Parathyroid adenoma (tissue), 2 donors: ENCODE measurements at regions not wholly inside any gene's neighbourhood (a gene's known extent, or its start where the extent isn't known, plus 50 kb on each side); places are given as distances from the start of the nearest gene placed in this dataset.
"Not testable (repeated sequence)": the region's sequence is repeated elsewhere in the genome, so short reads cannot be mapped to it uniquely, and the experiment has no call there.

Experiments
- H2AFZ ChIP-seq: fragments of 300-600 bp; sonication (generic); one replicate; pipeline ENCODE4 v1.7.0; 2017; ENCODE audit warnings: antibody characterized with exemption, mild to moderate bottlenecking
- H3K27ac ChIP-seq: fragments of 300-600 bp; sonication (generic); one replicate; pipeline ENCODE4 v1.7.0; 2017
- H3K27me3 ChIP-seq: fragments of 300-600 bp; sonication (generic); one replicate; pipeline ENCODE4 v1.7.0; 2017; ENCODE audit warnings: low read length; ENCODE audit not compliant: control insufficient read depth, insufficient read depth
- H3K36me3 ChIP-seq: fragments of 300-600 bp; sonication (generic); one replicate; pipeline ENCODE4 v1.7.0; 2017; ENCODE audit warnings: low read length; ENCODE audit not compliant: control insufficient read depth, insufficient read depth
- H3K4me1 ChIP-seq: fragments of 300-600 bp; sonication (generic); one replicate; pipeline ENCODE4 v1.7.0; 2017; ENCODE audit warnings: control low read depth
- H3K4me2 ChIP-seq: fragments of 300-600 bp; sonication (generic); one replicate; pipeline ENCODE4 v1.7.0; 2017; ENCODE audit warnings: low read length
- H3K4me3 ChIP-seq: fragments of 300-600 bp; sonication (generic); one replicate; pipeline ENCODE4 v1.7.0; 2017; ENCODE audit warnings: low read depth, low read length
- H3K79me2 ChIP-seq: fragments of 300-600 bp; sonication (generic); one replicate; pipeline ENCODE4 v1.7.0; 2017; ENCODE audit warnings: control low read depth
- H3K9ac ChIP-seq: fragments of 300-600 bp; sonication (generic); one replicate; pipeline ENCODE4 v1.7.0; 2017; ENCODE audit warnings: mild to moderate bottlenecking
- H3K9me3 ChIP-seq: fragments of 300-600 bp; sonication (generic); one replicate; pipeline ENCODE4 v1.7.0; 2017; ENCODE audit warnings: low read length; ENCODE audit not compliant: control insufficient read depth
- CTCF ChIP-seq: fragments of 300-600 bp; sonication (generic); IDR thresholded peaks from one replicate; pipeline ENCODE4 v1.7.0; 2017; ENCODE audit warnings: antibody characterized with exemption, mild to moderate bottlenecking
- donor health status: primary hyperparathyroidism.

- Histone ChIP-seq H3K79me2 (no peaks in the 10 kb centered on the region), H3K4me1 (no peaks in the 10 kb centered on the region), H3K9ac (no peak overlapping the region), H2AFZ (no peak overlapping the region), H3K4me3 (no peak overlapping the region), H3K4me2 (no peak overlapping the region), H3K36me3 (no peaks in the 10 kb centered on the region), H3K9me3 (no peaks in the 10 kb centered on the region), H3K27ac (no peak overlapping the region), H3K27me3 (no peaks in the 10 kb centered on the region)
- TF ChIP-seq CTCF = no peak
These were observed 89.5 kb downstream of the CD200R1L start for GRCh38 chr3:112757197-112757596.

DNA sequence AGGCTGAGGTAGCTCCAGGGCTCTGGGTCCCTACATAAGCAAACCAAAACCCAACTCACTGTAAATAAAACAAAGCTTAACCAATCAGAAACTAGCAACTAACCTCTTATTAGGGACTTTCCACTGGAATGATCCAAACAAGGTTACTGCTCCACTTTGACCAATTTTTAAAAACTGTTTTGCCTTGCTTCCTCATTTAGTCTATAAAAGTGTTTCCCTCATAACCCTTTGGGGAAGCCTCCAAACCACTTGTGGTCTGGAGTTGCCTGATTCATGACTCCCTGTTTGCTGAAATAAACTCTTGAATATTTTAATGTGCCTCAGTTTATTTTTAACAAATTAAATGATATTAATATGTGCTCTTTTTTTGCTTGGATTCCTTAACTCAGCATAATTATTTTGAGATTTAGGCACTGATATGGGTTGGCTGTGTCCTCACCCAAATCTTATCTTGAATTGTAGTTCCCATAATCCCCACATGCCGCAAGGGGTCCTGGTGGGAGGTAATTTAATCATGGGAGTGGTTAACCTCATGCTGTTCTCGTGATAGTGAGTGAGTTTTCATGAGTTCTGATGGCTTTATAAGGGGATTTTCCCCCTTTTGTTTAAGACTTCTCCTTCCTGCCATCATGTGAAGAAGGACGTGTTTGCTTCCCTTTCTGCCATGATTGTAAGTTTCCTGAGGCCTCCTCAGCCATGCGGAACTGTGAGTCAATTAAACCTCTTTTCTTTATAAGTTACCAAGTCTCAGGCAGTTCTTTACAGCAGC is 90.6 kb downstream of the CD200R1L start:
- Histone ChIP-seq H3K4me1 (no peaks in the 10 kb centered on the region), H2AFZ (no peak overlapping the region), H3K4me3 (no peak overlapping the region), H3K9me3 (no peaks in the 10 kb centered on the region), H3K27ac (no peak overlapping the region), H3K36me3 (no peaks in the 10 kb centered on the region), H3K9ac (no peak overlapping the region), H3K79me2 (no peaks in the 10 kb centered on the region), H3K4me2 (no peak overlapping the region), H3K27me3 (no peaks in the 10 kb centered on the region)
- no peak for TF ChIP-seq CTCF

- not testable (repeated sequence) for H3K9me3 ChIP-seq
These were observed 91.6 kb downstream of the CD200R1L start for GRCh38 chr3:112755046-112755445.

DNA sequence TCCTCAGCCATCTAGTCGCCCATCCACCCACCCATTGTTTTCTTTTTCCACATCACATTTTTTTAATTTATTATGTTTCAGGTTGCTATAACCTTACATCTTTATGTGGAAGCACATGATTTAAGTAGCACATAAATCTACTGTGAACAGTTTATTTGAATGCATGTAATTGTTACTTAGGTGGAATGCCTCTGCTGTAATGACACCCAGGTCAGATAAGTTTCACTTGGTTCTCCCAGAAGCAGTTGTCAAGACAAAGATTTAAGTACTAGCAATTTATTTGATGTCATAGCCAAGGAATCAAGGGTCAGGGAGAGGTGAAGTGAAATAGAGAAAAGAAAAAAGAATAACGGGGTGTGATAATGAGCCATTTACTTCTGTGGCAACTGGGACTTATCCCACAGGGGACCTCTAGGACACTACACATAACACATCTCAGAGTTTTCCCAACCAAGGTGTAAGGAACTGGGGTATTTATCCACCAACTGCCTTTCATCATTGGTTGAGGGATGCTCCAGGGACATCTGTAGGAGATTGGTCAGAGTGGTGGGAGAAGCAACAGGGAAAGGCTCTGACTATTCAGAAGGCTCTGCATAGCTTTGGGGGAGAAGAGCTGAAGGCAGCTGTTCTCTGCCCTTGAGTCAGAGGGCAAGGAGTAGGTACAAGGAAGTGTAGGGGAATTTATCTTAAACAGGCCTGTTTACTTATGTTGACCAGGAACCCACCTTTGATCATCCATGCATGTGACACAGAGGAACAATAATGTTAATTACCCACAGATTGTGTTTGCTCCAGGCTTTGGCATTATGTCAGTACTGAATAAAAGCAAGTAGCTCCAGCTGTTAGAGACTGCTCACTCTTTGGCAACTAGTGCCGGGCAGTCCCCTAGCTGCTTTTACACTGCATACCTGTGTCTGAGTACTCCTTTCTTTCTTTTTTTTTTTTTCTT is 94.8 kb downstream of the CD200R1L start:
- H3K9ac ChIP-seq = no peak overlapping the region
- H3K4me1 ChIP-seq = no peaks in the 10 kb centered on the region
- H2AFZ ChIP-seq = no peak overlapping the region
- H3K4me3 ChIP-seq = no peak overlapping the region
- no peaks in the 10 kb centered on the region for H3K27me3 ChIP-seq
- no peaks in the 10 kb centered on the region for H3K36me3 ChIP-seq
- H3K79me2 ChIP-seq = no peaks in the 10 kb centered on the region
- H3K27ac ChIP-seq = no peak overlapping the region
- no peaks in the 10 kb centered on the region for H3K9me3 ChIP-seq
- TF ChIP-seq CTCF = no peak
- no peak overlapping the region for H3K4me2 ChIP-seq

More at GRCh38 chr3:112755046-112755445, 91.6 kb downstream of the CD200R1L start:
- H3K9ac ChIP-seq, H3K27me3 ChIP-seq, H3K4me1 ChIP-seq, H3K4me3 ChIP-seq, H3K27ac ChIP-seq, H3K79me2 ChIP-seq, H2AFZ ChIP-seq, H3K4me2 ChIP-seq, H3K36me3 ChIP-seq: not testable (repeated sequence)

DNA sequence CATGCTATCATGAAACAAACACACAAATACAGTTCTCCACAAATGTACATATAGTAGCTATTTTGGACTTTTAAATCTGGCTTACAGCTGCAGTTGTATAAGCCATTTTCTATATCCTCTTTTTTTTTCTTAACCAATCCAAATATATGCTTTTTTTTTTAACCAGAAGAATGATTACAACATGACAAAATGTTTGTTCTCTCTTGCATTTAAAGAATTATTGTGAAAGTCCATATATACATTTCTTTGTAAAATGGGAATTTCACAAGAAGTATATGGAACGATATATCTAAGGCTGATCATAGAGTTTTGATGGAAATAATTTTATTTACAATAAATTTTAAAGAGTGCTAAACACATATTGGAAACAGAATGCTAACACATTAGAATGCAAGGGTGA is 95.6 kb downstream of the CD200R1L start:
- no peak for TF ChIP-seq CTCF
- Histone ChIP-seq H3K4me1 (no peaks in the 10 kb centered on the region), H3K9me3 (no peaks in the 10 kb centered on the region)

More for the DNA sequence above, 95.6 kb downstream of the CD200R1L start:
- Histone ChIP-seq H3K79me2 (no peaks in the 10 kb centered on the region), H3K27me3 (no peaks in the 10 kb centered on the region), H3K27ac (no peak overlapping the region), H3K36me3 (no peaks in the 10 kb centered on the region), H3K4me3 (no peak overlapping the region), H3K9ac (no peak overlapping the region), H2AFZ (no peak overlapping the region), H3K4me2 (no peak overlapping the region)
